HEK293 (cell line): ENCODE measurements at regions not wholly inside any gene's neighbourhood (a gene's known extent, or its start where the extent isn't known, plus 50 kb on each side); places are given as distances from the start of the nearest gene placed in this dataset.

ENCODE experiments used
- CTCF ChIA-PET: fragments of 350-600 bp; formaldehyde crosslinking; extraction: SDS; loops from one replicate; lab custom pipeline; 2021; ENCODE audit warnings: antibody characterized with exemption; lab: Yijun Ruan, JAX
- POLR2A ChIA-PET: fragments of 300-600 bp; formaldehyde crosslinking; extraction: SDS; loops from one replicate; lab custom pipeline; 2020; ENCODE audit warnings: antibody characterized with exemption, inconsistent platforms; lab: Yijun Ruan, JAX
- H3K27ac ChIP-seq: fragments of 200-500 bp; sonication (Bioruptor generic); 2 replicates; pipeline ENCODE4 v1.5.1; 2014; ENCODE audit warnings: low read depth, low read length, control low read depth, inconsistent platforms; ENCODE audit errors: extremely low read depth
- H3K36me3 ChIP-seq, 2 experiments: fragments of 200-500 bp in 1 of 2; sonication (Bioruptor generic) in 1 of 2; 1 replicate in 1 of 2; 2 replicates in 1 of 2; pipeline ENCODE4 v1.5.1; 2014 to 2017; ENCODE audit warnings: inconsistent platforms in 2 of 2, low read length in 2 of 2; ENCODE audit not compliant: control insufficient read depth in 2 of 2, insufficient read depth in 1 of 2
- H3K4me1 ChIP-seq: fragments of 200-500 bp; sonication (Bioruptor generic); 2 replicates; pipeline ENCODE4 v1.5.1; 2014; ENCODE audit warnings: mild to moderate bottlenecking, low read length, inconsistent platforms; ENCODE audit not compliant: control insufficient read depth, insufficient read depth
- H3K4me3 ChIP-seq: 2 replicates; pipeline ENCODE4 v1.5.1; 2011; ENCODE audit warnings: low read depth, mild to moderate bottlenecking, control low read depth, low read length, moderate library complexity
- H3K9me3 ChIP-seq: fragments of 200-500 bp; sonication (Bioruptor generic); 2 replicates; pipeline ENCODE4 v1.5.1; 2014; ENCODE audit warnings: low read depth, low read length, inconsistent platforms; ENCODE audit not compliant: control insufficient read depth, insufficient read depth
- FEZF1 ChIP-seq: fragments of 450-650 bp; formaldehyde crosslinking; IDR thresholded peaks from 2 replicates; pipeline ENCODE4 v1.5.1; 2016; ENCODE audit warnings: missing biosample characterization, missing genetic modification characterization
- GLI2 ChIP-seq: fragments of 450-650 bp; formaldehyde crosslinking; IDR thresholded peaks from 2 replicates; pipeline ENCODE4; 2017; ENCODE audit warnings: missing biosample characterization, missing genetic modification characterization, low read depth, borderline replicate concordance
- KLF16 ChIP-seq: fragments of 450-650 bp; formaldehyde crosslinking; IDR thresholded peaks from 2 replicates; pipeline ENCODE4 v1.5.1; 2017; ENCODE audit warnings: missing biosample characterization, missing genetic modification characterization
- SETDB1 ChIP-seq: IDR thresholded peaks from one replicate; pipeline ENCODE4 v1.6.1; 2017; ENCODE audit warnings: mild to moderate bottlenecking, low read length, moderate library complexity, mixed read lengths; ENCODE audit not compliant: insufficient read length
- TRIM28 ChIP-seq: IDR thresholded peaks from 2 replicates; pipeline ENCODE4 v1.6.1; 2011; ENCODE audit warnings: low read length, control low read depth, borderline replicate concordance
- ZBTB20 ChIP-seq: fragments of 450-650 bp; formaldehyde crosslinking; IDR thresholded peaks from 2 replicates; pipeline ENCODE4 v1.5.1; 2016; ENCODE audit warnings: missing biosample characterization, missing genetic modification characterization
- ZNF10 ChIP-seq: fragments of 450-650 bp; formaldehyde crosslinking; IDR thresholded peaks from 2 replicates; pipeline ENCODE4 v1.5.1; 2017; ENCODE audit warnings: missing biosample characterization, missing genetic modification characterization
- ZNF146 ChIP-seq: fragments of 450-650 bp; formaldehyde crosslinking; IDR thresholded peaks from 2 replicates; pipeline ENCODE4 v1.5.1; 2016; ENCODE audit warnings: missing biosample characterization, missing genetic modification characterization
- ZNF155 ChIP-seq: fragments of 450-650 bp; formaldehyde crosslinking; IDR thresholded peaks from 2 replicates; pipeline ENCODE4 v1.5.1; 2016; ENCODE audit warnings: missing biosample characterization, missing genetic modification characterization
- ZNF169 ChIP-seq: fragments of 450-650 bp; formaldehyde crosslinking; IDR thresholded peaks from 2 replicates; pipeline ENCODE4 v1.5.1; 2016; ENCODE audit warnings: missing biosample characterization, missing genetic modification characterization
- ZNF202 ChIP-seq: fragments of 450-650 bp; formaldehyde crosslinking; IDR thresholded peaks from 2 replicates; pipeline ENCODE4 v1.5.1; 2016; ENCODE audit warnings: missing biosample characterization, missing genetic modification characterization, borderline replicate concordance
- ZNF214 ChIP-seq: fragments of 450-650 bp; formaldehyde crosslinking; IDR thresholded peaks from 2 replicates; pipeline ENCODE4 v1.5.1; 2017; ENCODE audit warnings: missing biosample characterization, mild to moderate bottlenecking, missing genetic modification characterization, borderline replicate concordance
- ZNF433 ChIP-seq: fragments of 450-650 bp; formaldehyde crosslinking; IDR thresholded peaks from 2 replicates; pipeline ENCODE4 v1.5.1; 2016; ENCODE audit warnings: missing biosample characterization, missing genetic modification characterization, low read depth
- ZNF514 ChIP-seq: fragments of 450-650 bp; formaldehyde crosslinking; IDR thresholded peaks from 2 replicates; pipeline ENCODE4 v1.5.1; 2016; ENCODE audit warnings: missing biosample characterization, missing genetic modification characterization
- ZNF544 ChIP-seq: fragments of 450-650 bp; formaldehyde crosslinking; IDR thresholded peaks from 2 replicates; pipeline ENCODE4 v1.5.0; 2017; ENCODE audit warnings: missing biosample characterization, missing genetic modification characterization
- ZNF549 ChIP-seq: fragments of 450-650 bp; IDR thresholded peaks from 2 replicates; pipeline ENCODE4 v1.5.1; 2018; ENCODE audit warnings: missing biosample characterization, missing genetic modification characterization, mild to moderate bottlenecking, inconsistent platforms, moderate library complexity
- ZNF571 ChIP-seq: fragments of 450-650 bp; formaldehyde crosslinking; IDR thresholded peaks from 2 replicates; pipeline ENCODE4 v1.5.0; 2017; ENCODE audit warnings: missing biosample characterization, missing genetic modification characterization
- TF ChIP-seq, protein P1 (sequence below): fragments of 450-650 bp; formaldehyde crosslinking; IDR thresholded peaks from 2 replicates; pipeline ENCODE4 v1.5.1; 2016; ENCODE audit warnings: missing biosample characterization, missing genetic modification characterization, low read depth
- TF ChIP-seq, protein P2 (sequence below): fragments of 450-650 bp; formaldehyde crosslinking; IDR thresholded peaks from 2 replicates; pipeline ENCODE4 v1.5.1; 2016; ENCODE audit warnings: missing biosample characterization, missing genetic modification characterization
- TF ChIP-seq, protein P3 (sequence below): fragments of 450-650 bp; formaldehyde crosslinking; IDR thresholded peaks from 2 replicates; pipeline ENCODE4 v1.5.1; 2016; ENCODE audit warnings: missing biosample characterization, missing genetic modification characterization
- TF ChIP-seq, protein P4 (sequence below): fragments of 450-650 bp; formaldehyde crosslinking; IDR thresholded peaks from 2 replicates; pipeline ENCODE4 v1.5.1; 2017; ENCODE audit warnings: missing biosample characterization, mild to moderate bottlenecking, missing genetic modification characterization, moderate library complexity
- TF ChIP-seq, protein P5 (sequence below): sonication (generic); formaldehyde crosslinking; IDR thresholded peaks from 2 replicates; pipeline ENCODE4 v1.8.1; 2022; ENCODE audit warnings: mild to moderate bottlenecking, moderate library complexity, missing genetic modification reagents

DNA sequence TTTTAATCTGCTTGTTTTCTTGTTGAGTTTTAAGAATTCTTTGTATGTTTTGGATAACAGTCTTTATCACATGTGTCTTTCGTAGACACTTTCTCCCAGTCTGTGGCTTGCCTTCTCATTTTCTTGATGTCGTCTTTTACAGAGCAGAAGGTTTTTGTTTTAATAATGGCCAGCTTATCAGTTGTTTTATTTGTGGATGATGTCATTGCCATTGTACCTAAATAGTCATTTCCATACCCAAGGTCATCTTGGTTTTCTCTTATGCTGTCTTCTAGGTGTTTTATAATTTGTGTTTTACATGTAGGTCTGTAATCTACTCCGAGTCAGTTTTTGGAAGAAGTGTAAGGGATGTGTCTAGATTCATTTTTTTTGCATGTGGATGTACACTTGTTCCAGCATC is 159.6 kb upstream of the NUDT6 start:
- ChIA-PET CTCF (interaction anchor here (0.6 kb wide), 1 partner anchor 152 kb away, joined by 3 read pairs; no protein-coding TSS in a partner anchor), POLR2A (interaction anchor here (0.7 kb wide), 1 partner anchor 48 kb away, joined by 3 read pairs; no protein-coding TSS in a partner anchor)
- no peaks in the 10 kb centered on the region for H3K9me3 ChIP-seq
- H3K4me1 ChIP-seq: no peaks in the 10 kb centered on the region
- no peaks in the 10 kb centered on the region for H3K36me3 ChIP-seq
- H3K4me3 ChIP-seq: no peak overlapping the region
- no peak overlapping the region for H3K27ac ChIP-seq
- TF ChIP-seq ZNF214 (no peak), ZNF146 (tag by site-specific recombination) (no peak), ZNF155 (no peak), ZNF514 (tag by site-specific recombination) (no peak), FEZF1 (tag by site-specific recombination) (no peak), GLI2 (no peak), ZNF10 (tag by site-specific recombination) (no peak)
- TF ChIP-seq, protein P1, sequence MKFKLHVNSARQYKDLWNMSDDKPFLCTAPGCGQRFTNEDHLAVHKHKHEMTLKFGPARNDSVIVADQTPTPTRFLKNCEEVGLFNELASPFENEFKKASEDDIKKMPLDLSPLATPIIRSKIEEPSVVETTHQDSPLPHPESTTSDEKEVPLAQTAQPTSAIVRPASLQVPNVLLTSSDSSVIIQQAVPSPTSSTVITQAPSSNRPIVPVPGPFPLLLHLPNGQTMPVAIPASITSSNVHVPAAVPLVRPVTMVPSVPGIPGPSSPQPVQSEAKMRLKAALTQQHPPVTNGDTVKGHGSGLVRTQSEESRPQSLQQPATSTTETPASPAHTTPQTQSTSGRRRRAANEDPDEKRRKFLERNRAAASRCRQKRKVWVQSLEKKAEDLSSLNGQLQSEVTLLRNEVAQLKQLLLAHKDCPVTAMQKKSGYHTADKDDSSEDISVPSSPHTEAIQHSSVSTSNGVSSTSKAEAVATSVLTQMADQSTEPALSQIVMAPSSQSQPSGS (tag by site-specific recombination): peak; percentile 71

DNA sequence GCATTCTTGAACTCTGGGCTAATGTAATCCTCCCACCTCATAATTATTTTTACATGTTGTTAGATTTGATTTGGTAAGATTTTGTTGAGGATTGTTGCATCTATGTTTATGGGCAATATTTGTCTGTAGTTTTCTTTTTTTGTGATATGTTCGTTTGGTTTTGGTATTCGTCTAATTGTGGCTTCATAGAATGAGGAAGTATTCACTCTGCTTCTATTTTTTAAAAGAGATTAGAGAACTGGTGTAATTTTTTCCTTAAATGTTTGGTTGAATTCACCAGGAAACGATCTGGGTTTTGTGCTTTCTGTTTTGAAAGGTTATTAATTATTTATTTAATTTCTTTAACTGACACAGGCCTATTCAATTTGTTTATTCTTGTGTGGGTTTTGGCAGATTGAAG is 161.2 kb upstream of the NUDT6 start:
- Histone ChIP-seq H3K36me3 (no peaks in the 10 kb centered on the region), H3K27ac (no peak overlapping the region), H3K4me3 (no peak overlapping the region), H3K9me3 (no peaks in the 10 kb centered on the region), H3K4me1 (no peaks in the 10 kb centered on the region)
- TF ChIP-seq TRIM28: no peak
- TF ChIP-seq, protein P2, sequence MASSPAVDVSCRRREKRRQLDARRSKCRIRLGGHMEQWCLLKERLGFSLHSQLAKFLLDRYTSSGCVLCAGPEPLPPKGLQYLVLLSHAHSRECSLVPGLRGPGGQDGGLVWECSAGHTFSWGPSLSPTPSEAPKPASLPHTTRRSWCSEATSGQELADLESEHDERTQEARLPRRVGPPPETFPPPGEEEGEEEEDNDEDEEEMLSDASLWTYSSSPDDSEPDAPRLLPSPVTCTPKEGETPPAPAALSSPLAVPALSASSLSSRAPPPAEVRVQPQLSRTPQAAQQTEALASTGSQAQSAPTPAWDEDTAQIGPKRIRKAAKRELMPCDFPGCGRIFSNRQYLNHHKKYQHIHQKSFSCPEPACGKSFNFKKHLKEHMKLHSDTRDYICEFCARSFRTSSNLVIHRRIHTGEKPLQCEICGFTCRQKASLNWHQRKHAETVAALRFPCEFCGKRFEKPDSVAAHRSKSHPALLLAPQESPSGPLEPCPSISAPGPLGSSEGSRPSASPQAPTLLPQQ: no peak
- CTCF ChIA-PET: interaction anchor here (0.7 kb wide), 1 partner anchor 12 kb away, joined by 4 read pairs; no protein-coding TSS in a partner anchor
- POLR2A ChIA-PET: no interaction called here

DNA sequence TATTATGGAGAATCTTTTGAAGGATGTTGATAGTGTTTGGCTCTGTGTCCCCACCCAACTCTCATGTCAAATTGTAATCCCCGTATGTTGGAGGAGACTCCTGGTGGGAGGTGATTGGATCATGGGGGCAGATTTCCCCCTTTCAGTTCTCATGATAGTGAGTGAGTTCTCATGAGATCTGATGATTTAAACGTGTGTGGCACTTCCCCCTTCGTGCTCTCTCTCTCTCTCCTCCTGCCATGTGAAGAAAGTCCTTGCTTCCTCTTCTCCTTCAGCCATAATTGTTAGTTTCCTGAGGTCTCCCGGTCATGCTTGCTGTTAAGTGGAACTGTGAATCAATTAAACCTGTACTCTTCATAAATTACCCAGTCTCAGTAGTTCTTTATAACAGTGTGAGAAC is 166.1 kb upstream of the NUDT6 start:
- TF ChIP-seq, protein P3, sequence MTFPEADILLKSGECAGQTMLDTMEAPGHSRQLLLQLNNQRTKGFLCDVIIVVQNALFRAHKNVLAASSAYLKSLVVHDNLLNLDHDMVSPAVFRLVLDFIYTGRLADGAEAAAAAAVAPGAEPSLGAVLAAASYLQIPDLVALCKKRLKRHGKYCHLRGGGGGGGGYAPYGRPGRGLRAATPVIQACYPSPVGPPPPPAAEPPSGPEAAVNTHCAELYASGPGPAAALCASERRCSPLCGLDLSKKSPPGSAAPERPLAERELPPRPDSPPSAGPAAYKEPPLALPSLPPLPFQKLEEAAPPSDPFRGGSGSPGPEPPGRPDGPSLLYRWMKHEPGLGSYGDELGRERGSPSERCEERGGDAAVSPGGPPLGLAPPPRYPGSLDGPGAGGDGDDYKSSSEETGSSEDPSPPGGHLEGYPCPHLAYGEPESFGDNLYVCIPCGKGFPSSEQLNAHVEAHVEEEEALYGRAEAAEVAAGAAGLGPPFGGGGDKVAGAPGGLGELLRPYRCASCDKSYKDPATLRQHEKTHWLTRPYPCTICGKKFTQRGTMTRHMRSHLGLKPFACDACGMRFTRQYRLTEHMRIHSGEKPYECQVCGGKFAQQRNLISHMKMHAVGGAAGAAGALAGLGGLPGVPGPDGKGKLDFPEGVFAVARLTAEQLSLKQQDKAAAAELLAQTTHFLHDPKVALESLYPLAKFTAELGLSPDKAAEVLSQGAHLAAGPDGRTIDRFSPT (tag by site-specific recombination): no peak
- TF ChIP-seq, protein P4, sequence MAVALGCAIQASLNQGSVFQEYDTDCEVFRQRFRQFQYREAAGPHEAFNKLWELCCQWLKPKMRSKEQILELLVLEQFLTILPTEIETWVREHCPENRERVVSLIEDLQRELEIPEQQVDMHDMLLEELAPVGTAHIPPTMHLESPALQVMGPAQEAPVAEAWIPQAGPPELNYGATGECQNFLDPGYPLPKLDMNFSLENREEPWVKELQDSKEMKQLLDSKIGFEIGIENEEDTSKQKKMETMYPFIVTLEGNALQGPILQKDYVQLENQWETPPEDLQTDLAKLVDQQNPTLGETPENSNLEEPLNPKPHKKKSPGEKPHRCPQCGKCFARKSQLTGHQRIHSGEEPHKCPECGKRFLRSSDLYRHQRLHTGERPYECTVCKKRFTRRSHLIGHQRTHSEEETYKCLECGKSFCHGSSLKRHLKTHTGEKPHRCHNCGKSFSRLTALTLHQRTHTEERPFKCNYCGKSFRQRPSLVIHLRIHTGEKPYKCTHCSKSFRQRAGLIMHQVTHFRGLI (tag by site-specific recombination): no peak
- TF ChIP-seq ZBTB20 (tag by site-specific recombination) (no peak), ZNF169 (no peak), ZNF549 (tag by site-specific recombination) (no peak), ZNF544 (tag by site-specific recombination) (no peak), SETDB1 (no peak), ZNF202 (tag by site-specific recombination) (no peak), ZNF571 (tag by site-specific recombination) (no peak), ZNF433 (tag by site-specific recombination) (no peak), KLF16 (no peak)
- TF ChIP-seq, protein P5, sequence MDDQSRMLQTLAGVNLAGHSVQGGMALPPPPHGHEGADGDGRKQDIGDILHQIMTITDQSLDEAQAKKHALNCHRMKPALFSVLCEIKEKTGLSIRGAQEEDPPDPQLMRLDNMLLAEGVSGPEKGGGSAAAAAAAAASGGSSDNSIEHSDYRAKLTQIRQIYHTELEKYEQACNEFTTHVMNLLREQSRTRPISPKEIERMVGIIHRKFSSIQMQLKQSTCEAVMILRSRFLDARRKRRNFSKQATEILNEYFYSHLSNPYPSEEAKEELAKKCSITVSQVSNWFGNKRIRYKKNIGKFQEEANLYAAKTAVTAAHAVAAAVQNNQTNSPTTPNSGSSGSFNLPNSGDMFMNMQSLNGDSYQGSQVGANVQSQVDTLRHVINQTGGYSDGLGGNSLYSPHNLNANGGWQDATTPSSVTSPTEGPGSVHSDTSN (CRISPR knock-in tag): no peak
- Histone ChIP-seq H3K27ac (no peak overlapping the region), H3K36me3 (peaks cover 0 to 12% of the 10 kb centered on the region in 2 experiments; a peak in 1 of 3 replicates), H3K9me3 (no peaks in the 10 kb centered on the region), H3K4me1 (no peaks in the 10 kb centered on the region), H3K4me3 (no peak overlapping the region)
- CTCF ChIA-PET: no interaction called here
- POLR2A ChIA-PET: no interaction called here
